VCaP (cell line): ENCODE measurements at regions not wholly inside any gene's neighbourhood (a gene's known extent, or its start where the extent isn't known, plus 50 kb on each side); places are given as distances from the start of the nearest gene placed in this dataset.
A peak's percentile ranks its signal among the peaks of the same experiment; 100 is the strongest.

ENCODE experiments used
- H3K27ac ChIP-seq: fragments of 450-650 bp; 2 replicates; pipeline ENCODE4 v1.5.1; 2017
- CTCF ChIP-seq: fragments of 450-650 bp; conservative IDR thresholded peaks from 2 replicates; pipeline ENCODE4 v1.5.1; 2017; ENCODE audit warnings: mild to moderate bottlenecking, moderate library complexity

GRCh38 chr10:15453457-15453856 lies 82.4 kb upstream of the FAM171A1 start:
- no peak for TF ChIP-seq CTCF
- no peak overlapping the region for H3K27ac ChIP-seq

- no peak overlapping the region for H3K27ac ChIP-seq
- no peak for TF ChIP-seq CTCF
Observed at GRCh38 chr10:15452545-15452944, 81.5 kb upstream of the FAM171A1 start.

GRCh38 chr10:15451137-15452094 lies 80.3 kb upstream of the FAM171A1 start:
- H3K27ac ChIP-seq: no peak overlapping the region
- TF ChIP-seq CTCF: no peak

- H3K27ac ChIP-seq: no peak overlapping the region
- no peak for TF ChIP-seq CTCF
Observed at GRCh38 chr10:15448598-15448997, 77.5 kb upstream of the FAM171A1 start.

- H3K27ac ChIP-seq: peak overlapping the region; percentile 91
- TF ChIP-seq CTCF: no peak
Observed at GRCh38 chr10:15445006-15445390, 73.9 kb upstream of the FAM171A1 start.

- no peak for TF ChIP-seq CTCF
- peak overlapping the region; percentile 91 for H3K27ac ChIP-seq
Observed at GRCh38 chr10:15444105-15445005, 73.3 kb upstream of the FAM171A1 start.

- TF ChIP-seq CTCF: no peak
- H3K27ac ChIP-seq: peak overlapping the region; percentile 91; the same call in 1 of the 2 replicates
Observed at GRCh38 chr10:15442056-15442455, 71.0 kb upstream of the FAM171A1 start.
